Urothelium cell line (cell line): ENCODE measurements at regions not wholly inside any gene's neighbourhood (a gene's known extent, or its start where the extent isn't known, plus 50 kb on each side); places are given as distances from the start of the nearest gene placed in this dataset.
"Not testable (repeated sequence)": the region's sequence is repeated elsewhere in the genome, so short reads cannot be mapped to it uniquely, and the experiment has no call there.

Source experiments
- DNase-seq: peaks from one replicate; pipeline ENCODE4 v3.0.0; 2011; ENCODE audit warnings: low spot score, mixed read lengths
- FAIRE-seq: peaks from 2 replicates; lab custom pipeline; 2011; peaks lifted over from hg19 to GRCh38; lab: Jason Lieb, UNC

- FAIRE-seq, result no peak
- DNase-seq, result no peak
These were observed 511.8 kb upstream of the API5 start for GRCh38 chr11:42800041-42800440.

- FAIRE-seq (no peak), DNase-seq (peak; percentile 6)
These were observed 509.4 kb upstream of the API5 start for GRCh38 chr11:42802201-42802899.

GRCh38 chr11:42806191-42806590 lies 505.6 kb upstream of the API5 start:
- DNase-seq (no peak), FAIRE-seq (no peak)

- DNase-seq, result no peak
- FAIRE-seq, result no peak
These were observed 499.4 kb upstream of the API5 start for GRCh38 chr11:42812361-42812760.

- DNase-seq (no peak), FAIRE-seq (no peak)
These were observed 498.8 kb upstream of the API5 start for GRCh38 chr11:42812960-42813359.

- no peak for FAIRE-seq
- no peak for DNase-seq
These were observed 495.3 kb upstream of the API5 start for GRCh38 chr11:42816471-42816870.

GRCh38 chr11:42819126-42819525 lies 492.7 kb upstream of the API5 start:
- no peak for FAIRE-seq

GRCh38 chr11:42822188-42822587 lies 489.6 kb upstream of the API5 start:
- not testable (repeated sequence) for DNase-seq, FAIRE-seq

More at GRCh38 chr11:42819126-42819525, 492.7 kb upstream of the API5 start:
- no peak for DNase-seq

- DNase-seq (no peak), FAIRE-seq (no peak)
These were observed 488.2 kb upstream of the API5 start for GRCh38 chr11:42823546-42823945.

GRCh38 chr11:42824067-42824466 lies 487.7 kb upstream of the API5 start:
- FAIRE-seq, result no peak
- DNase-seq, result no peak

GRCh38 chr11:42825598-42825997 lies 486.2 kb upstream of the API5 start:
- no peak for FAIRE-seq
- DNase-seq, result no peak

- FAIRE-seq (no peak), DNase-seq (no peak)
These were observed 484.0 kb upstream of the API5 start for GRCh38 chr11:42827845-42828244.

GRCh38 chr11:42837994-42838393 lies 473.8 kb upstream of the API5 start:
- FAIRE-seq, result no peak

GRCh38 chr11:42840176-42840829 lies 471.5 kb upstream of the API5 start:
- FAIRE-seq, result no peak
- DNase-seq, result no peak

More at GRCh38 chr11:42837994-42838393, 473.8 kb upstream of the API5 start:
- DNase-seq, result no peak

- FAIRE-seq, result no peak
- DNase-seq, result no peak
These were observed 470.9 kb upstream of the API5 start for GRCh38 chr11:42840860-42841259.

- DNase-seq (no peak), FAIRE-seq (no peak)
These were observed 470.2 kb upstream of the API5 start for GRCh38 chr11:42841556-42841955.

GRCh38 chr11:42849362-42849761 lies 462.4 kb upstream of the API5 start:
- FAIRE-seq (no peak), DNase-seq (no peak)

GRCh38 chr11:42857344-42857743 lies 454.5 kb upstream of the API5 start:
- no peak for DNase-seq
- no peak for FAIRE-seq

- DNase-seq, result no peak
- FAIRE-seq, result no peak
These were observed 441.3 kb upstream of the API5 start for GRCh38 chr11:42870480-42870879.

GRCh38 chr11:42873800-42874405 lies 437.9 kb upstream of the API5 start:
- not testable (repeated sequence) for DNase-seq, FAIRE-seq

- not testable (repeated sequence) for FAIRE-seq, DNase-seq
These were observed 430.5 kb upstream of the API5 start for GRCh38 chr11:42881335-42881734.

GRCh38 chr11:42890773-42891172 lies 421.0 kb upstream of the API5 start:
- no peak for DNase-seq
- FAIRE-seq, result no peak
